Activated naive CD4-positive, alpha-beta T cell (primary cell): ENCODE measurements at regions not wholly inside any gene's neighbourhood (a gene's known extent, or its start where the extent isn't known, plus 50 kb on each side); places are given as distances from the start of the nearest gene placed in this dataset.
"Not testable (repeated sequence)": the region's sequence is repeated elsewhere in the genome, so short reads cannot be mapped to it uniquely, and the experiment has no call there.

Experiments used
- DNase-seq, 4 experiments: peaks; one replicate each; lab custom pipeline; 2025; lab: John Stamatoyannopoulos, UW

- DNase-seq: no peak
Observed at GRCh38 chr3:8136553-8136952, 365.1 kb upstream of the LMCD1 start.

DNA sequence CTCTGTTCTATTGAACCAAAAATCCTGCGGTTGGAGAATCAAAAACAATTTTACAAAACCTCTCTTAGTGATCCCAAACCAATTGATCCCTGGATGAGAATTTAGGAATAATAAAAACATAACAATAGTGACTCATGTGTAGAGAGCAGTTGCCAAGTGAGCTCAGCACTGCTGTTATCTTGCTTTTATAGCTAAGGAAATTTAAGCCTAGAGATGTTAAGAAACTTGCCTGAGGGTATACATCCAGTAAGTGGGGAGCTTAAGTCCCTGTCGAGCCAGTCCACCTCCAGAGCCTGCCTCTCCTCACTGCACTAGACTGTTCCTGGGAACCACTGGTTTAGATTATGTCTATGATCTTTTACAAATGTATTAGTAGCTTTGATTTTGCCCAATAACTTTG, 358.4 kb upstream of the LMCD1 start:
- no peak for DNase-seq

- DNase-seq: no peak
Observed at GRCh38 chr3:8145661-8146060, 356.0 kb upstream of the LMCD1 start.

GRCh38 chr3:8147711-8148110, 353.9 kb upstream of the LMCD1 start:
- no peak for DNase-seq

DNA sequence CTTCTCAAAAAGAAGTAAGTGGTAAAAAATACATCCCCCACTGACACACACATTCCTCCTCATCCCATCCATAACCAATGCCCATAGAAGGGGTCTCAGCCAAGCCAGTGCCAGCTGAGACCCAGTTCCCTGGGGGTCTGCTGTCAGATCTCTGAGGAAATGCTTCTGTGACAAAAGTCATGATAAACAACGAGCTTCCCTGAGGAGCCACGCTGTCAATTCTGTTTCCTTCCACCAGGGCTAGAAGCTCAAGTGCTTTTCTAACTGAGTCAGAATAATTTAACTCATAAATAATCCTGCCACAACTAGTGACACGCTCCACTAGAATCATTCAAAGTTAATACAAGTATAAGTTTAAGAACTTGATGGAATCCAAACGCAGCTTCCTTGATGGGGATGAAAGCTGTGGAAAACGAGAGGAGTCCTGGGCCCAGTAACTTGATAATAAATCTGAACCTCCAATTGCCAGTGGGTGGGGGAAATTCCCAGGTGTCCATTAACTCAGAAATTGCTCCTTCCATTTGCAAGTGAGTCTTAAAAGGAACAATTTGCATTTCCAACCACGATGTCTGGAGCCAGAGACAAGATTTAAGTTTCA, 348.7 kb upstream of the LMCD1 start:
- no peak for DNase-seq

GRCh38 chr3:8153800-8154199, 347.8 kb upstream of the LMCD1 start:
- no peak for DNase-seq

DNA sequence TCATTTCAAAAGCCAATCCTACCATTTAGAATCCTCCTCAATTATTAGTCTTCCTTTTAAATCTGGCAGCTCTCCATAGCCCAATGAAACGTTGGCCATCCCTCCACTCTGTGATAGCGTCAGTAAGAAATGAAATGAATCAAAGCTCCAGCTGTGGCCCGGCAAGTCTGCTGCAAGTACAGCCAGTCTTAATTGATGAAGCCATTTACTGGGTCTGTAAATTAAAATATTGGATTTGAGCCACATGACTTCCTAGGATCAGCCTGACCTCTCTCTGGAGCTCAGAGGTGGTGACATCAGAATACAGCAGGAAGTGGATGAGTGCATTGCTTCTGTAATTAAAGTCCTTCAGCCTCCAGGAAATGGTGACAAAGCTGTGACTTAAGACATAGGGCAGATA, 347.0 kb upstream of the LMCD1 start:
- DNase-seq: no peak

- no peak for DNase-seq
Observed at GRCh38 chr3:8156138-8156537, 345.5 kb upstream of the LMCD1 start.

GRCh38 chr3:8156831-8157230, 344.8 kb upstream of the LMCD1 start:
- DNase-seq: no peak

DNA sequence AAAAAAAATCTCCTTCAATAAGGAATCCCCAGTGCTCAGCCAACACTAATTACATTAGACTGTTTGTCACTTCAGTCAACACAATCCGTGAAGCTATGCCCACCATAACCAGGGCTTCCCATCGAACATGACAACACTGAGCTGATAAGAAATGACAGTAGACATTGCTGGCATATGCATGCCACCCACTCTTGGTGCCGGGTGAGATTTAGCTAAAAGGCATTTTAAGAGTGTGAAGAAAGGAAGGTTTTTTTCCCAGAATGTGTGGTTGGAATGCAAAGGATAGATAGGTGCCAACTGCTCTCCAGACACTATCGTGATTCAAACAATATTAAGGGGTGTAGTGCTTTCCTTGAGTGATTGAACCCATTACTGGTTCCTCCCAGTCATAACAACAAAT, 344.0 kb upstream of the LMCD1 start:
- no peak for DNase-seq

- DNase-seq: no peak
Observed at GRCh38 chr3:8164145-8164544, 337.5 kb upstream of the LMCD1 start.

DNA sequence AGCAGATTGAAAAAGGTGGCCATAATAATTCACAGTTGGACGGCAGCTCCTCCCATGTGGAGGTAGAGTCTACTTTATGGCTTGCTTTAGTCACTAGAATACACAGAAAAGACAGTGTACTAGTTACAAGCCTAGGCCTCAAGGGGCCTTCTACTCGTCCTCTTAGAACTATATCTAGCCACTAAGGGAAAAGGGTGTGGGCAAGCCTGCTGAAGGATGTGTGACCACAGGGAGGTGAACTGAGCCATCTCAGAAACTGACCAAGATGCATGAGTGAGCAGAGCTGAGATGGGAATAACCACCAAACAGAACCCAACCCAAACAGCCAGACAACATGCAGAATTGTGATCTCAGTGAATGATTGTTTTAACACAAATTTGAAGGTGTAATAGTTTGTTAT, 335.6 kb upstream of the LMCD1 start:
- no peak for DNase-seq

DNA sequence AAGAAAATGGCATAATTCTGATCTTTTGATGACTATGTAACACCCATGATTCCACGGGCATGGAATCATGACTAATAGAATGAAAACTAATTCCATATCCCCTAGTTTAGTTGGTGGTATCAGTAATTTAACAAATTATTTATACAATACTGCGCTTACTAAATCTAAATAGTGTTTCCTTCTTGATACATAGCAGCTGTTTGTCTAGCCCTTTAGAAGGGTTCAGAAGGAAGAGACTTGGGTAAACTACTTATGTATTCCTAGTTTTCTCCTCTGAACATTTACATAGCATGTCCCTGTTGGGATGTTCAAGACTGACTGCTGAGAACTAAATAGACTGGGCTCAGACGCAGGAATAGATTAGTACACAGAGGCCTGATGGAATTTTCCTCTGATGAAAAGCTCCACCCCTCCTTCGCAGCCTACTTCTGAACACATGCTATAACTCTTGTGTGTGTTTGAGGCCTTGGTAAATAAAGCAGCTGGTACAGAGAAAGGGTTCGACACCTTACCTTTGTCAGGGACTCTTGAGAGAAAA, 330.6 kb upstream of the LMCD1 start:
- DNase-seq: no peak

DNA sequence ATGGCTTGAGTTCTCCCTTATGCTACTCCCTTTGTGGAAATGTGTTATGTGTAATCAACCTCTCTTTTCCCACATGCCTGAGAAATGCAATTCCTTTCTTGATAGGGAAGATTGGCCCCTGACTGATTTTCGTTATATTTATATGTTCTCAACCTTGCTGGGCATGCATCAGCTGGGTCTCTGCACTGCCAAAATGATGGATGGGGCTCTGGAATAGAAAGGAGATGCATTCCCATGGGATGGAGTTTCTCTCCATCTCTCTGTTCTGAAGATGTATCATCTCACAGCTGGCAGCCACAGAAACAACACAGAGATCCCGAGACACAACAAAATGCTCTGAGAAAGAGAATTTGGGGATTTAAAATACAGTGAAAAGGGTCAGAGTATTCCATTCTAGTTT, 327.7 kb upstream of the LMCD1 start:
- DNase-seq: no peak

DNA sequence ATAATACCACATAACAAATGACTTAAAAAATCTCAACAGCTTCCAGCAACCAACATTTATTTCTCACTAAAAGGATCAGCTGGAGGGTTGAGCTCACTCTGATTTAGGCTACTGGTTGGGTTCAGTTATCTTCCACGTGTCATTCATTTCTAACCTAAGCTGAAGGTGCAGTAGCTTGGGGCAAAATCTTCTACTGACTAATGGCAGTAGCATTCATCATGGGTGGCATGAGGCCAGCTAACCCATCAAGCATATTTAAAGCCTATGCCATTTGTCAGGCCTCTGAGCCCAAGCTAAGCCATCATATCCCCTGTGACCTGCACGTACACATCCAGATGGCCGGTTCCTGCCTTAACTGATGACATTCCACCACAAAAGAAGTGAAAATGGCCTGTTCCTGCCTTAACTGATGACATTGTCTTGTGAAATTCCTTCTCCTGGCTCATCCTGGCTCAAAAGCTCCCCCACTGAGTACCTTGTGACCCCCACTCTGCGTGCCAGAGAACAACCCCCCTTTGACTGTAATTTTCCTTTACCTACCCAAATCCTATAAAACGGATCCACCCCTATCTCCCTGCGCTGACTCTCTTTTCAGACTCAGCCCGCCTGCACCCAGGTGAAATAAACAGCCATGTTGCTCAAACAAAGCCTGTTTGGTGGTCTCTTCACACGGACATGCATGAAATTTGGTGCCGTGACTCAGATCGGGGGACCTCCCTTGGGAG, 324.7 kb upstream of the LMCD1 start:
- DNase-seq: not testable (repeated sequence)

GRCh38 chr3:8178516-8178915, 323.1 kb upstream of the LMCD1 start:
- DNase-seq: not testable (repeated sequence)

- DNase-seq: no peak
Observed at GRCh38 chr3:8182904-8183303, 318.7 kb upstream of the LMCD1 start.

DNA sequence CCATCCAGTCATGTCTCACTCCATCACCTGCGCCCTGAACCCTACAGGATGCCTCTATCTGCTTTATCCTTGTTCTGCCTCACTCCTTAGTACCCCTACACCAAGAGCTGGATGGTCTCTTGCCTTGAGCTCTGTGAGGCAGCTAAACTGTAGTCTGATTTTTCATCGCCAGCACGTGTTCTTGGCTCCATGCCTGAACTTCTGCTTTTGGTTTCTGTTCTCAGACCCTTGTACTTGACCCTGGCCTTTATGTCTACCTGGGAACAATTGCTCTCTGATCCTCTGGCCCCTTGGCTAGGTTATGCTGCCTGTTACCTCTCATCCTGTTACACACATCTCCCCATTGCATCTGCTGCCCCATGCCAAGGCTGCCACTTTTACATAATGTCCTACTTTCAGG, 318.0 kb upstream of the LMCD1 start:
- DNase-seq: no peak

- DNase-seq: no peak
Observed at GRCh38 chr3:8186213-8186612, 315.4 kb upstream of the LMCD1 start.

DNA sequence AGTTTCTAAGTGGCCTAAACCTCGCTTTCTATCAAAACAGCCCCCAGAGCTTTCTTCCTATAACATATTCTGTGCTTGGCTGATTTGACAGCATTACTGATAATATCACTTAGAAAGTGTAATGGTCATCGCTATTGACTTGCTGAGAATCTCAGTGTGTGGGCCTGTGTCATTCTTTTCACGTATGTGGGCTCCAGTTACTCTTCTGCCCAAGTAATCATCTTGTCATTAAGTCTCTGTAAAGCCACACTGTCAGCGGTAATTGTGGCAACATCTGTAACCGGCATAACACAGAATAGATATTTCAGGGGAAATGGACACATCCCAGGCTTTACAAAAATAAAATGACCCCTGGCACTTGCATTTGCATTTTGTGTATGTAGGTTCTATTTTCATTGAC, 313.6 kb upstream of the LMCD1 start:
- DNase-seq: no peak

DNA sequence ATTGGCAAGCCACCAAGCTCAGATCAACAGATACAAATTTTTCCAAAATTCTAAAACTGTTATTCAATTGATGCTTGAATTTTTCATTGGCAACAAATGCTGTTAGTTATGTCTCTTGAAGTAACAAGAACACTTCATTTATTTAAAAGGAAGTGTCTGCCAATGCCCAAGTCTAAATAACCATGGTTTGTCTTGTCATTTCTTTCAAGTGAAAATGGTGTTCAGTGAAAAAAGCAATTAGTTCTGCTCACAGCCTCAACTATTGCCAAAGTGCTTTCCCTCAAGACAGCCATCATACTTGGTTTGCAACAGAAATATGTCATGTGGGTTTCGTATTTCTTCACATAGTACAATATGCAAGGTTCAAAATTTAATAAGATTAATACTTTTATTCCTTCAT, 312.6 kb upstream of the LMCD1 start:
- no peak for DNase-seq

- no peak for DNase-seq
Observed at GRCh38 chr3:8191406-8191805, 310.2 kb upstream of the LMCD1 start.

- no peak for DNase-seq
Observed at GRCh38 chr3:8197384-8197783, 304.2 kb upstream of the LMCD1 start.

GRCh38 chr3:8198605-8199004, 303.0 kb upstream of the LMCD1 start:
- no peak for DNase-seq
